RWPE1 (cell line): ENCODE measurements at regions not wholly inside any gene's neighbourhood (a gene's known extent, or its start where the extent isn't known, plus 50 kb on each side); places are given as distances from the start of the nearest gene placed in this dataset.

Experiments
- CTCF ChIA-PET: fragments of 350-600 bp; sonication (Branson Sonifier 250); formaldehyde crosslinking; extraction: SDS; loops from one replicate; lab custom pipeline; 2021; lab: Yijun Ruan, JAX
- POLR2A ChIA-PET: fragments of 400-600 bp; formaldehyde crosslinking; extraction: SDS; loops from one replicate; lab custom pipeline; 2020; ENCODE audit warnings: antibody characterized with exemption; ENCODE audit not compliant: low non-redundant PET; lab: Yijun Ruan, JAX
- DNase-seq: peaks from one replicate; pipeline ENCODE4 v3.0.0; 2012; ENCODE audit warnings: low spot score
- H3K27ac ChIP-seq: fragments of 450-650 bp; 2 replicates; pipeline ENCODE4 v1.5.1; 2017
- CTCF ChIP-seq: fragments of 450-650 bp; conservative IDR thresholded peaks from 2 replicates; pipeline ENCODE4 v1.5.1; 2017; ENCODE audit warnings: low read depth, mild to moderate bottlenecking

- H3K27ac ChIP-seq, result no peak overlapping the region
- no peak for TF ChIP-seq CTCF
- POLR2A ChIA-PET, result no interaction called here
- CTCF ChIA-PET, result interaction anchor here (0.5 kb wide), 1 partner anchor 882 kb away, joined by 3 read pairs; no protein-coding TSS in a partner anchor
- DNase-seq, result no peak
These were observed 266.2 kb downstream of the KTN1 start for GRCh38 chr14:55845963-55846825.

DNA sequence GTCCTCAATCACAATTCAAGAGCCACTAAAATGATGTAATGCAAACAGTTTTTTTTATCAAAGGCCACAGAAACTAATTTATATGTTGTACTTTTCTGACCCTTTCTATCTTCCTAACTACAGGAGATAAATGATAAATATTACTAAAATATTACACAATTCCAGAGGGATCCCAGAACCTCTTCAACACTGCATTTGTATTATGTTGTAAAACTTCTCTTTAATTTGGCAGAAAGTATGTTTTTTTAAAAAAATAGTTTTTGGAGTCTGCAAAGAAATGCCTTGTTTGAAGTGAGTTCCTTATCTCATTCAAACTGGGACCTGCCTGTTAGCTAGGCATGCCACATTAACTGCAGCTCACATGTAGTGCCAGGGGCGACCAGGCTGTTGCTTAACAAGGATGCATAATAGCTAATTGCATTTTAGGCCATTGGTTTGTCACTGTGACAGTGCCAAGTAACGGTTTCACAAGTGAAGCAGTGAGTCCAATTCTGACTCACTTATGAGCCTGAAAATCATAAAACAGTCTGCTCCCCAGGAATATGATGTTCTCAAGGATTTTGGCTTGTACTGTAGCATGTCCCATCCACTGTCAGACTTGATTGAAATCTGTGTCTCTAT lies 266.9 kb downstream of the KTN1 start:
- no peak overlapping the region for H3K27ac ChIP-seq
- ChIA-PET CTCF (interaction anchor here (0.5 kb wide), 2 partner anchors 172 to 881 kb away, joined by 3 to 5 read pairs; no protein-coding TSS in a partner anchor), POLR2A (no interaction called here)
- TF ChIP-seq CTCF, result no peak
- no peak for DNase-seq

- POLR2A ChIA-PET, result no interaction called here
- no peak overlapping the region for H3K27ac ChIP-seq
- no peak for TF ChIP-seq CTCF
- CTCF ChIA-PET, result no interaction called here
- DNase-seq, result no peak
These were observed 267.8 kb downstream of the KTN1 start for GRCh38 chr14:55847766-55848165.

- DNase-seq, result no peak
- ChIA-PET CTCF (no interaction called here), POLR2A (no interaction called here)
- TF ChIP-seq CTCF, result no peak
- no peak overlapping the region for H3K27ac ChIP-seq
These were observed 269.0 kb downstream of the KTN1 start for GRCh38 chr14:55848964-55849363.

DNA sequence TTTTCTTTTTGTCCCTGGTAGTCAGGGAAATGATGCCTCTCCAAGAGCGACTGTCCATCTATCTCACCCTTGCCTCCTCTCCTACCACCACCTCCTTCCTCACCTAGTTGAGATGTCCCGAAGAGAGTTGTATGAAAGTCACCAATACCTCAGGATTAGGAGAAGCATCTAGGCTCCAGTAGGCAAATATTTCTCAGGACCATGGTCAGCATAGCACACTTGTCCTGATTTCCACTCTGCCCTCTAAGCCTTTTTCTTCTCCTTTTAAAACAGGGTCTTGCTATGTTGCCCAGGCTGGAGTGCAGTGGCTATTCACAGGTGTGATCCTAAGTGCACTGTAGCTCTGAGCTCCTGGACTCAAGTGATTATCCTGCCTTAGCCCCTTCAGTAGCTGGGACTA lies 268.4 kb upstream of the PELI2 start:
- DNase-seq, result no peak
- TF ChIP-seq CTCF, result no peak
- ChIA-PET CTCF (no interaction called here), POLR2A (no interaction called here)
- H3K27ac ChIP-seq, result no peak overlapping the region

DNA sequence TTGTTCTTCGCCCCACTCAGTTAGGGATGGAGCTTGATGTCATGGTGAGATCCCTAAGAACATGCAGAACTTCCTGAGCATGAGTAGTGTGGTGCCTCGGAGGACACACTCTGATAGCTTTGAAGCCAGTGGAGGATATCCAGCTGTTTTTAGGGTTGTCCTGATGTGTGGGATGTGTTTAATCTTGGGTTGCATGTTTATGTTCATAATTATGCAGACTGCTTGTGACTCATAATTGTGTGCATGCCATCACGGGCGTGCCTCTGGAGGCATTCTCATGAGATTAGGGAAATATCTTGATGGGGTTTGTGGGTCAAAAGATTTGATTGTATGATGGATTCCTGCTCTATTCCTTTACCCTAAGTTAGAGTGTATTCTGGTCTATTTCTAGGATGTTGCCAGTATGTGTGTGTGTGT lies 267.4 kb upstream of the PELI2 start:
- peak; percentile 63 for DNase-seq
- no peak overlapping the region for H3K27ac ChIP-seq

More for the DNA sequence above, 267.4 kb upstream of the PELI2 start:
- ChIA-PET POLR2A (no interaction called here), CTCF (no interaction called here)
- TF ChIP-seq CTCF, result no peak
